HFF-Myc (cell line): ENCODE measurements at regions not wholly inside any gene's neighbourhood (a gene's known extent, or its start where the extent isn't known, plus 50 kb on each side); places are given as distances from the start of the nearest gene placed in this dataset.
"Not testable (repeated sequence)": the region's sequence is repeated elsewhere in the genome, so short reads cannot be mapped to it uniquely, and the experiment has no call there.

Source experiments
- DNase-seq: peaks from one replicate; pipeline ENCODE4 v3.0.0-alpha.2; 2011; ENCODE audit warnings: low read depth; ENCODE audit errors: extremely low read depth
- H3K4me3 ChIP-seq: replicated peaks from 2 replicates; pipeline ENCODE4 v1.5.1; 2011; ENCODE audit warnings: low read depth, mild to moderate bottlenecking, control low read depth, low read length
- CTCF ChIP-seq: IDR thresholded peaks from 2 replicates; pipeline ENCODE4 v1.5.1; 2012; ENCODE audit warnings: mild to moderate bottlenecking, low read depth, low read length, control low read depth; ENCODE audit errors: missing control alignments

- no peak for DNase-seq
- no peak for TF ChIP-seq CTCF
- no peak overlapping the region for H3K4me3 ChIP-seq
These were observed 587.1 kb upstream of the GRIA3 start for GRCh38 chrX:122596998-122597397.

GRCh38 chrX:122622795-122623194, 561.3 kb upstream of the GRIA3 start:
- no peak overlapping the region for H3K4me3 ChIP-seq
- TF ChIP-seq CTCF: no peak
- no peak for DNase-seq

- no peak for TF ChIP-seq CTCF
- no peak for DNase-seq
- no peak overlapping the region for H3K4me3 ChIP-seq
These were observed 558.8 kb upstream of the GRIA3 start for GRCh38 chrX:122625239-122625638.

GRCh38 chrX:122625821-122626220, 558.3 kb upstream of the GRIA3 start:
- H3K4me3 ChIP-seq: no peak overlapping the region
- TF ChIP-seq CTCF: no peak
- peak; percentile 81 for DNase-seq

GRCh38 chrX:122626871-122627270, 557.2 kb upstream of the GRIA3 start:
- no peak for DNase-seq
- H3K4me3 ChIP-seq: no peak overlapping the region
- no peak for TF ChIP-seq CTCF

- no peak for TF ChIP-seq CTCF
- DNase-seq: no peak
- no peak overlapping the region for H3K4me3 ChIP-seq
These were observed 542.9 kb upstream of the GRIA3 start for GRCh38 chrX:122641136-122641535.

- no peak for TF ChIP-seq CTCF
- H3K4me3 ChIP-seq: no peak overlapping the region
- DNase-seq: no peak
These were observed 542.3 kb upstream of the GRIA3 start for GRCh38 chrX:122641826-122642225.

GRCh38 chrX:122655256-122655655, 528.8 kb upstream of the GRIA3 start:
- H3K4me3 ChIP-seq, DNase-seq: not testable (repeated sequence)
